22Rv1 (cell line): ENCODE measurements at regions not wholly inside any gene's neighbourhood (a gene's known extent, or its start where the extent isn't known, plus 50 kb on each side); places are given as distances from the start of the nearest gene placed in this dataset.

Source experiments
- ZFX ChIP-seq: fragments of 450-650 bp; IDR thresholded peaks from 2 replicates; pipeline ENCODE4 v1.6.1; 2017; ENCODE audit warnings: antibody characterized with exemption, borderline replicate concordance
- TF ChIP-seq, protein P1 (sequence below): fragments of 450-650 bp; IDR thresholded peaks from 2 replicates; pipeline ENCODE4 v1.5.1; 2017; ENCODE audit warnings: mild to moderate bottlenecking

DNA sequence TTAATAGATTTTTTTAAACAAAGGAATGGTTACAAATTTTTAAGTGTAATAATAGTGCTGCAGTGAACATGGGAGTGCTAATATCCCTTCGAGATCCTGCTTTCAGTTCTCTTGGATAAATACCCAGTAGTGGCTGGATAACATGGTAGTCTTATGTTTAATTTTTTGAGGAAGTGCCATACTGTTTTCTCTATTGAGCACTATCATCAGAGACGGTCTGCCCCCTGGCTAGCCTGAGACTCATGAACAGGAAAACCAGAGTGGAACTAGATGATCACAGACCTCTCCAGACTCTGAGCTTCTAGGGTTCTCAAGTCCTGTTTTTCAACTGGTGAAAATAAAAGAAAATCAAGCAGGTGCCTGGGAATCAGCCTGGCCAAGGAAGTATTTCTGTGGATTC lies 97.3 kb upstream of the MARK1 start:
- TF ChIP-seq, protein P1, sequence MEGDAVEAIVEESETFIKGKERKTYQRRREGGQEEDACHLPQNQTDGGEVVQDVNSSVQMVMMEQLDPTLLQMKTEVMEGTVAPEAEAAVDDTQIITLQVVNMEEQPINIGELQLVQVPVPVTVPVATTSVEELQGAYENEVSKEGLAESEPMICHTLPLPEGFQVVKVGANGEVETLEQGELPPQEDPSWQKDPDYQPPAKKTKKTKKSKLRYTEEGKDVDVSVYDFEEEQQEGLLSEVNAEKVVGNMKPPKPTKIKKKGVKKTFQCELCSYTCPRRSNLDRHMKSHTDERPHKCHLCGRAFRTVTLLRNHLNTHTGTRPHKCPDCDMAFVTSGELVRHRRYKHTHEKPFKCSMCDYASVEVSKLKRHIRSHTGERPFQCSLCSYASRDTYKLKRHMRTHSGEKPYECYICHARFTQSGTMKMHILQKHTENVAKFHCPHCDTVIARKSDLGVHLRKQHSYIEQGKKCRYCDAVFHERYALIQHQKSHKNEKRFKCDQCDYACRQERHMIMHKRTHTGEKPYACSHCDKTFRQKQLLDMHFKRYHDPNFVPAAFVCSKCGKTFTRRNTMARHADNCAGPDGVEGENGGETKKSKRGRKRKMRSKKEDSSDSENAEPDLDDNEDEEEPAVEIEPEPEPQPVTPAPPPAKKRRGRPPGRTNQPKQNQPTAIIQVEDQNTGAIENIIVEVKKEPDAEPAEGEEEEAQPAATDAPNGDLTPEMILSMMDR, result no peak
- TF ChIP-seq ZFX, result no peak
